ENCODE measurements at regions not wholly inside any gene's neighbourhood (a gene's known extent, or its start where the extent isn't known, plus 50 kb on each side); places are given as distances from the start of the nearest gene placed in this dataset.

DNA sequence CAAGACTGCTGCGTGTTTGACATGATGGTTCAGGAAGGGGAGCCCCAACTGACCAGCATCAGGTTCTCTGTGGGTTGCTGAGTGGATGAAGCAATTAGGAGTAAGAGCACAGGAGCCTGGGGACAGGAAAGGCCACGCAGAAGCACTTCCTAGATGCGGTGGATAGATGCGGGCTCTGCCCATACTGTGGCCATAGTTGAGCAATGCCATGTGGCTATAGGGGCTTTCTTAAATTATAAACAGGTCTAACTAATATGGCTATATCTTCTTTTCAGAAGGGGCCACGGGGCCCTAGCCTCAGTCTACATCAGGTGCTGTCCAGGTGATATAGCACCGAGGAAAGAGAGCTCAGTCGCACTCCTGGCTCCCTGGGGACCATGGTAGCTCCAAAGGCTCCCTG lies 198.6 kb downstream of the GADD45G start (continued):
- TF ChIP-seq, protein P1, sequence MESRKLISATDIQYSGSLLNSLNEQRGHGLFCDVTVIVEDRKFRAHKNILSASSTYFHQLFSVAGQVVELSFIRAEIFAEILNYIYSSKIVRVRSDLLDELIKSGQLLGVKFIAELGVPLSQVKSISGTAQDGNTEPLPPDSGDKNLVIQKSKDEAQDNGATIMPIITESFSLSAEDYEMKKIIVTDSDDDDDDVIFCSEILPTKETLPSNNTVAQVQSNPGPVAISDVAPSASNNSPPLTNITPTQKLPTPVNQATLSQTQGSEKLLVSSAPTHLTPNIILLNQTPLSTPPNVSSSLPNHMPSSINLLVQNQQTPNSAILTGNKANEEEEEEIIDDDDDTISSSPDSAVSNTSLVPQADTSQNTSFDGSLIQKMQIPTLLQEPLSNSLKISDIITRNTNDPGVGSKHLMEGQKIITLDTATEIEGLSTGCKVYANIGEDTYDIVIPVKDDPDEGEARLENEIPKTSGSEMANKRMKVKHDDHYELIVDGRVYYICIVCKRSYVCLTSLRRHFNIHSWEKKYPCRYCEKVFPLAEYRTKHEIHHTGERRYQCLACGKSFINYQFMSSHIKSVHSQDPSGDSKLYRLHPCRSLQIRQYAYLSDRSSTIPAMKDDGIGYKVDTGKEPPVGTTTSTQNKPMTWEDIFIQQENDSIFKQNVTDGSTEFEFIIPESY (IDR thresholded peaks at IDR 0.05), result no peak
- TF ChIP-seq KAT2A (conservative IDR thresholded peaks at IDR 0.05; ENCODE audit: control insufficient read depth, low read depth, low read length), result no peak

DNA sequence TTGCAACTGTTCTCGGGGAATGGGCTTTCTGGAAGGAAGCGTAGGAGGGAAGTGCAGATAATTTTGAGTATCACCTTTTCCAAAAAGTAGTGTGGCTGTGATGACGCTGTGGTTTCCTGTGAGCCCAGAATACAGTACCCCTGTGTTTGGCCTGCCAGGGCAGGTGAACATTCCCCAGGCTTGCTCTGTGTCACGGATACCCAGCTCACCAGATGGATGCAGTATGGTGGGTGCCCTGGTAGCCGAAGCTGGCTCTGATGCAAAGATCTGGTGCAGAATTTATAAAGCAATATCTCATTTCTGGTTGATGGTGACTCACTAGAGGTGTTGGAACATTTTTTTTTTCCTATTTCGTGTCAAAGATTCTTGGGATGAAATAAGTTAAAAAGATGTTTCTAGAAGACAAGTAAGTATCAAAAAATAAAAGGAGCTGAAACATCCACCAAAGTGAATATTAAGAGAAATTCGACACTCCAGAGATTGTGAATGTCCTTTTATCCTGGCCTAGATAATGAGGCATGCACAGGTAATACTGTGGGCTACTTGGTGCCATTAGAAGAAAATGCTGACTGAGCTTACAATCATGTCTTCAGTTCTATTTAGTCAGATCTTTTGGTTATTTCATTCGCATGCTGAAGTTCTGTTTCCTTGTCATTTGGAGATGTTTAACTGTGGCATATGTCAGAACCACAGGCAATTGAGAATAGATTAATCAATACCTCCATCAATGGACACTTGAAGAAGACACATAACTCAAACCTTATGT lies 200.1 kb downstream of the GADD45G start:
- in situ Hi-C loops (cut with MboI), result no loop called here
- no peaks in the 10 kb centered on the region for H3K79me2 ChIP-seq (ENCODE audit: control insufficient read depth, insufficient read depth, low read length)
- ChIA-PET CTCF (interaction anchor here (1.8 to 1.9 kb wide), 2 partner anchors 20 to 62 kb away, joined by 4 to 5 read pairs; no protein-coding TSS in a partner anchor), POLR2A (interaction anchor here (1.4 kb wide), 1 partner anchor 11 kb away, joined by 4 read pairs; no protein-coding TSS in a partner anchor), RAD21 (ENCODE audit: unreplicated experiment) (interaction anchor here (1.5 kb wide), 1 partner anchor 202 kb away, joined by 3 read pairs; no protein-coding TSS in a partner anchor), SMC1A (ENCODE audit: uncharacterized antibody, unreplicated experiment) (interaction anchor here (0.6 to 3.3 kb wide), 5 partner anchors 9 to 84 kb away, joined by 3 to 14 read pairs (median 4); no protein-coding TSS in a partner anchor)
- intact Hi-C loops (cut with micrococcal nuclease; ENCODE audit: unreplicated experiment), result no loop called here
- WGBS (ENCODE audit: insufficient coverage, insufficient replicate concordance, low lambda C conversion rate, missing lambda C conversion rate), result 33% methylated on average over 8 of the region's 8 CpGs
- no TSS peak for BruUV-seq (replicated peaks)
- no peaks in the 10 kb centered on the region for H3K36me3 ChIP-seq (ENCODE audit: control insufficient read depth in 2 of 2, insufficient read depth in 2 of 2, low read length in 1 of 2)
- H3K9me3 ChIP-seq (replicated peaks; ENCODE audit: control insufficient read depth, insufficient read depth, low read length), result no peaks in the 10 kb centered on the region
- ATAC-seq, result no peak
- H2AFZ ChIP-seq (ENCODE audit: control insufficient read depth, low read depth, low read length), result no peak overlapping the region
- H3K4me2 ChIP-seq (ENCODE audit: control insufficient read depth, insufficient read depth), result no peak overlapping the region
- H4K20me1 ChIP-seq (ENCODE audit: control insufficient read depth, insufficient read depth), result no peaks in the 10 kb centered on the region
- H3K9ac ChIP-seq (ENCODE audit: control insufficient read depth, insufficient read depth, low read length), result no peak overlapping the region
- H3K27me3 ChIP-seq (replicated peaks in 1 of 2; ENCODE audit: control insufficient read depth in 2 of 2, insufficient read depth in 2 of 2, low read length in 1 of 2), result no peaks in the 10 kb centered on the region
- no peak overlapping the region for H3K27ac ChIP-seq (ENCODE audit: control insufficient read depth, insufficient read depth)
- H3K4me3 ChIP-seq, result no peak overlapping the region
- no peak for DNase-seq (ENCODE audit: low read depth, low spot score)
- H3K4me1 ChIP-seq (ENCODE audit: control insufficient read depth, insufficient read depth, low read length), result no peaks in the 10 kb centered on the region
- FAIRE-seq, result no peak
- TF ChIP-seq, protein P2, sequence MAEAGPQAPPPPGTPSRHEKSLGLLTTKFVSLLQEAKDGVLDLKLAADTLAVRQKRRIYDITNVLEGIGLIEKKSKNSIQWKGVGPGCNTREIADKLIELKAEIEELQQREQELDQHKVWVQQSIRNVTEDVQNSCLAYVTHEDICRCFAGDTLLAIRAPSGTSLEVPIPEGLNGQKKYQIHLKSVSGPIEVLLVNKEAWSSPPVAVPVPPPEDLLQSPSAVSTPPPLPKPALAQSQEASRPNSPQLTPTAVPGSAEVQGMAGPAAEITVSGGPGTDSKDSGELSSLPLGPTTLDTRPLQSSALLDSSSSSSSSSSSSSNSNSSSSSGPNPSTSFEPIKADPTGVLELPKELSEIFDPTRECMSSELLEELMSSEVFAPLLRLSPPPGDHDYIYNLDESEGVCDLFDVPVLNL (IDR thresholded peaks at IDR 0.05; ENCODE audit: low read depth, low read length), result no peak
- TF ChIP-seq CBX3 (IDR thresholded peaks at IDR 0.05; ENCODE audit: borderline replicate concordance, low read depth) (no peak), SIX5 (IDR thresholded peaks at IDR 0.05; ENCODE audit: low read depth, low read length, severe bottlenecking) (no peak), YY1 (IDR thresholded peaks at IDR 0.05; ENCODE audit: low read depth, low read length) (no peak), SUPT20H (IDR thresholded peaks at IDR 0.05; ENCODE audit: borderline replicate concordance, control insufficient read depth, low read depth, low read length) (no peak), POLR2AphosphoS5 (IDR thresholded peaks at IDR 0.05; ENCODE audit: low read length) (no peak), EP300 (IDR thresholded peaks at IDR 0.05; ENCODE audit: borderline replicate concordance in 1 of 2, control insufficient read depth in 1 of 2, low read depth in 2 of 2, low read length in 2 of 2) (no peak), IKZF1 (conservative IDR thresholded peaks at IDR 0.05) (no peak)
- TF ChIP-seq, protein P3, sequence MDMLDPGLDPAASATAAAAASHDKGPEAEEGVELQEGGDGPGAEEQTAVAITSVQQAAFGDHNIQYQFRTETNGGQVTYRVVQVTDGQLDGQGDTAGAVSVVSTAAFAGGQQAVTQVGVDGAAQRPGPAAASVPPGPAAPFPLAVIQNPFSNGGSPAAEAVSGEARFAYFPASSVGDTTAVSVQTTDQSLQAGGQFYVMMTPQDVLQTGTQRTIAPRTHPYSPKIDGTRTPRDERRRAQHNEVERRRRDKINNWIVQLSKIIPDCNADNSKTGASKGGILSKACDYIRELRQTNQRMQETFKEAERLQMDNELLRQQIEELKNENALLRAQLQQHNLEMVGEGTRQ (IDR thresholded peaks at IDR 0.05; ENCODE audit: borderline replicate concordance, low read depth, low read length), result no peak
- TF ChIP-seq, protein P4, sequence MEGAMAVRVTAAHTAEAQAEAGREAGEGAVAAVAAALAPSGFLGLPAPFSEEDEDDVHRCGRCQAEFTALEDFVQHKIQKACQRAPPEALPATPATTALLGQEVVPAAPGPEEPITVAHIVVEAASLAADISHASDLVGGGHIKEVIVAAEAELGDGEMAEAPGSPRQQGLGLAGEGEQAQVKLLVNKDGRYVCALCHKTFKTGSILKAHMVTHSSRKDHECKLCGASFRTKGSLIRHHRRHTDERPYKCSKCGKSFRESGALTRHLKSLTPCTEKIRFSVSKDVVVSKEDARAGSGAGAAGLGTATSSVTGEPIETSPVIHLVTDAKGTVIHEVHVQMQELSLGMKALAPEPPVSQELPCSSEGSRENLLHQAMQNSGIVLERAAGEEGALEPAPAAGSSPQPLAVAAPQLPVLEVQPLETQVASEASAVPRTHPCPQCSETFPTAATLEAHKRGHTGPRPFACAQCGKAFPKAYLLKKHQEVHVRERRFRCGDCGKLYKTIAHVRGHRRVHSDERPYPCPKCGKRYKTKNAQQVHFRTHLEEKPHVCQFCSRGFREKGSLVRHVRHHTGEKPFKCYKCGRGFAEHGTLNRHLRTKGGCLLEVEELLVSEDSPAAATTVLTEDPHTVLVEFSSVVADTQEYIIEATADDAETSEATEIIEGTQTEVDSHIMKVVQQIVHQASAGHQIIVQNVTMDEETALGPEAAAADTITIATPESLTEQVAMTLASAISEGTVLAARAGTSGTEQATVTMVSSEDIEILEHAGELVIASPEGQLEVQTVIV (IDR thresholded peaks at IDR 0.05; ENCODE audit: borderline replicate concordance, partially characterized antibody), result no peak
